Amygdala (tissue), 56 donors: ENCODE measurements at regions not wholly inside any gene's neighbourhood (a gene's known extent, or its start where the extent isn't known, plus 50 kb on each side); places are given as distances from the start of the nearest gene placed in this dataset.
"Not testable (repeated sequence)": the region's sequence is repeated elsewhere in the genome, so short reads cannot be mapped to it uniquely, and the experiment has no call there.

Experiments
- DNase-seq, 56 donors: peaks; one replicate each; lab custom pipeline; 2025; lab: John Stamatoyannopoulos, UW

DNA sequence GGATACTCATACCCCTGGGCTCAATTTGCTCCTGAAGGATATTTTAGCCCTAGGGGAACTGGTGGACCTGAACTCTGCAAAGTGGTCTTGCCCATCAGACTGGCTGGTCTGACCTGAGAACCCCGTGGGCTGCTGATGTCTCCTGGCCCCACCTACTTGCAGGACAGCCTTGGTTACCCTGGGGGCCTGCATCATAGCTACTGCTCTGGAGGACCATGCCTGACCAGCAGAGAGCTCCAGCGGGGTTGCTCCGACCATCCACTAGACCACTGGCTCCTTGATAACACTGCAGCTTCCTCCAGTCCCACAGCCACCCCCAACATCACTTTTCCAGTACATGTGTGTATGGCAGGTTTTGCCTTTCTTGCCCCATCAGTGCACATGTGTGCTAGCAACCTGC, 331.6 kb upstream of the BRINP3 start:
- no peak for DNase-seq

GRCh38 chr1:190812996-190813395, 335.3 kb upstream of the BRINP3 start:
- DNase-seq, result no peak

DNA sequence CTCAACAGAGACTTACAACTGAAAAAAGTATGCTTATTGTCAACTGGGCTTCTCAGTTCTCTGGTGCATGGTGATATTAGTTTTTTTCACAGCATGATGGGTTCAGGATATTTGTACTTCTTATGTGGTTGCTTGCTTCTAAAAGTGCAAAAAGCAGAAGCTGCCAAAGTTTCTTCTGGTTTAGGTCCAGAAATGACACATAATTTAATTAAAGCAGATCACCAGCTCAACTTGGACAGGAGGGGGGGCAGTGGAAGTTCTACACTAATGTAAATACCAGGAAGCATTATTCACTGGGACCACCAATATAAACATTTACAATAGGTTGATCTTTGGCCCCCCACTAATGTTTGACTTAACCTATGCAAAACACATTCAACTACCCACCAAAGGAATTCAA, 354.8 kb upstream of the BRINP3 start:
- no peak for DNase-seq

DNA sequence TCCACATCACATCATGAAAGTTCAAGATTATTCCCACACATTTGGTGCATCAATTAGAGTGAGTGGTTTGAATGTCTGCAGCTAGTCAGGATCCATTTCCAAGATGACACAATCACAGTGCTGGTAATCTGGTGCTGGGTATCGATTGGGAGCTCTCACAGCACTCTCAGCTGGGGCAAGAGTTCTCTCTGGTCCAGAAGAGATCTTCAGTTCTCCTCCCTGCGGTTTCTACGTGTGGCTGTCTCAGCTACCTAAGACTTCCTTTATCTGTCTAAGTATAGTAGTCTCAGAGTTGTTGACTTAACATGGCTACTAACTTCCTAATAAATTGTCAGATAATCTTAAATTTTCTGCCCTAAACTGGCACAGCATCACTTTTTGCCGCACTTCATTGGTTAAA, 358.0 kb upstream of the BRINP3 start:
- DNase-seq, result no peak

DNA sequence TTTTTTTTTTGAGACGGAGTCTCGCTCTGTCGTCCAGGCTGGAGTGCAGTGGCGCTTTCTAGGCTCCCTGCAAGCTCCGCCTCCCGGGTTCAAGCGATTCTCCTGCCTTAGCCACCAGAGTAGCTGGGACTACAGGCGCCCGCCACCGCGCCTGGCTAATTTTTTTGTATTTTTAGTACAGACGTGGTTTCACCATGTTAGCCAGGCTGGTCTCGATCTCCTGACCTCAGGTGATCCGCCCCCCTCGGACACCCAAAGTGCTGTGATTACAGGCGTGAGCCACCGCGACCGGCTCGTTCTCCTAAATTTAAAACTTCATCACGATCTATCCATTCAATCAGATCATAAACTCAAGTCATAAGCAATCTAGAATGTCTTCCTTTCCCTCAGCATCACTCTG, 359.5 kb upstream of the BRINP3 start:
- not testable (repeated sequence) for DNase-seq

DNA sequence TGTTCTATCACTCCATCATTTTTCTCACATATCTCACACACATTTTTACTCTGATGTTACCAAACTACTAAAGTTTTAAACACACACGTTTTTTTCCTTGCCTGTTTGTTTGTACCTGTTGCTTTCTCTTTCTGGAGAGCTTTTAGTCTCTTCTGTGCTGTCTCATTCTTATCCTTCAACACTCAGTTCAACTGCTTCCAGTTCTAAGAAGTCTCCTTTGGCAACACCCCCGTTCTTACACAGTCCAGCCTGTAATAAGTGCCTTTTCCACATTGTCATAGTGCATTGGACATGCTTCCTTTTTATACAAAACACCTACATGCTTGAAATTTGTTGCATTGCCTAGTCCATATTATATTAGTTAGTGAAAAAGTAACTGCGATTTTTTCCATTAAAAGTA, 360.2 kb upstream of the BRINP3 start:
- DNase-seq, result no peak

DNA sequence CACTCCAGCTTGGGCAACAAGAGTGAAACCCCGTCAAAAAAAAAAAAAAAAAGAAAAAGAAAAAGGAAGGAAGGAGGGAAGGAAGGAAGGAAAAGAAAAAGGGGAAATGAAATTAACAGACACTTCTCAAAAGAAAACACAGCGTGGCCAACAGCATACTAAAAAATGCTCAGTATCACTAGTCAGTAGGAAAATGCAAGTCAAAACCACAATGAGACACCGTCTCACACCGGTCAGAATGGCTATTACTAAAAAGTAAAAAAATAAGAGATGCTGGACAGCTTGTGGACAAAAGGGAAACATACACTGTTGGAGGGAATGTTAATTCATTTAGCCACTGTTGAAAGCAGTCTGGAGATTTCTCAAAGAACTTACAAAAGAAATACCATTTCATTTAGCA, 369.5 kb upstream of the BRINP3 start:
- no peak for DNase-seq

DNA sequence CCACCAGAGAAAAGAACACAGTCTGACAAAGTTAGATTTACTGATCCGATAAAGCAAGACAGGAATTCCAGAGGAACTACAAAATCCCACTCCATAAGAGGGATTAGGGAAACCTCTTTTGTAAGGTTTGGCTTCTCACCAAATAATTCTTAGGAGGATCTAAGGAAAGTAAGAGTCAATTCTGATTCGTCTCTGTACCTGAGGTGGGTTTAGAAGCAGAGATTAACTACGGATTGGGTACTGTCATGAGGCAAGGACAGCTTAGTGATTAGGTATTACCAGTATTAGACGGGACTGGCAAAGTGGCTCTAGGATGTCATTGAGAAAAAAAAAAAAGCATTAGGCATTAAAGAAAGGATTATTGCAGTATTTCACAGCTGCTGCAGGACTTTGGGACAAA, 371.7 kb upstream of the BRINP3 start:
- DNase-seq, result no peak

DNA sequence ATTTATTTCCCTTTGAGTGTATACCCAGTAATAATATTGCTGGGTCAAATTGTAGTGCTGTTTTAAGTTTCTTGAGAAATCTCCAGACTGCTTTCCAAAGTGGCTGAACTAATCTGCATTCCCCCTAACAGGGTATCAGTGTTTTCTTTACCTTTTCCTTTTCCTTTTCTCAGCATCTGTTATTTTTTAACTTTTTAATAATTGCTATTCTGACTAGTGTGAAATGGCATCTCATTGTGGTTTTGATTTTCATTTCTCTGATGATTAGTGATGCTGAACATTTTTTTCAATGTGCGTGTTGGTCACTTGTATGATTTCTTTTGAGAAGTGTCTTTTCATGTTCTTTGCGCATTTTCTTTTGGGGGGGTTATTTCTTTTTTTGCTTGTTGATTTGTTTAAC, 374.9 kb upstream of the BRINP3 start:
- no peak for DNase-seq

- DNase-seq, result no peak
Measured at GRCh38 chr1:190858140-190858539, 380.5 kb upstream of the BRINP3 start.

GRCh38 chr1:190864013-190864641, 386.5 kb upstream of the BRINP3 start:
- DNase-seq, result no peak

GRCh38 chr1:190880352-190880751, 402.7 kb upstream of the BRINP3 start:
- no peak for DNase-seq

DNA sequence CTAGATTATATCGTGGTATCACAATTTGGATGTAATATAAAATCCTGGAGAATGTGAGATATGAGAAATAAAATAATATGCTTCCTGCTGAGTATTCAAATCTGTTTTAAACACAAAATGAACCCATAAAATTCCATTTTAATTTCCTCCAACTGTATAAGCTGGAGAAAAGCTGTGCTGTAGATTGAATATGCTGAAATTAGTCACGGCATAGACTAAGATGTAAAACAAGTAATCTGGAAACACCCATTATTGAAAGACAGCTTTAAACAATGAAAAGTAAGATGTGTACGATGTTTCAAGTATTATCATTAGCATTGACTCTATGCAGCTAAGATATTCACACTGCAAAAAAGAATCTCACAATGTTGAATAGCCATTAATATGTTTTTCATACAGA, 403.4 kb upstream of the BRINP3 start:
- DNase-seq, result no peak

- DNase-seq, result no peak
Measured at GRCh38 chr1:190897233-190897632, 419.6 kb upstream of the BRINP3 start.

- no peak for DNase-seq
Measured at GRCh38 chr1:190904091-190904695, 426.5 kb upstream of the BRINP3 start.

GRCh38 chr1:190906206-190906725, 428.6 kb upstream of the BRINP3 start:
- no peak for DNase-seq

GRCh38 chr1:190908246-190908645, 430.6 kb upstream of the BRINP3 start:
- no peak for DNase-seq

DNA sequence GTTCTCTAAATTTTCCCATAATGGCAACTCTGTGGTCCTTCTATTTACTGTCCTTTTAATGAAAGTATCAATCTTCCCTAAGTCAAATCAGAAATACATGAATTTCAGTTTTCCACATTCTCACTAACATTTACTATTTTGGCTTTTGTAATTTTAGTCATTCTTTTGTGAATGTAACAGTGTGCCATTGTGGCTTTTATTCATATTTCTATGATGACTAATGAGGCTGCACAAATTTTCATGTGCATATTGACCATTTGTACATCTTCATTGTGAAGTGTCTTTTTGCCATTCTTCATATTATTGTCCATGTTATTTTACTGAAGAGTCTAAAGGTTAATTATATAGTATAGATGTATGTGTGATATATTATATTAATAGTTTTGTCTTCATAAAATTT, 431.0 kb upstream of the BRINP3 start:
- no peak for DNase-seq

DNA sequence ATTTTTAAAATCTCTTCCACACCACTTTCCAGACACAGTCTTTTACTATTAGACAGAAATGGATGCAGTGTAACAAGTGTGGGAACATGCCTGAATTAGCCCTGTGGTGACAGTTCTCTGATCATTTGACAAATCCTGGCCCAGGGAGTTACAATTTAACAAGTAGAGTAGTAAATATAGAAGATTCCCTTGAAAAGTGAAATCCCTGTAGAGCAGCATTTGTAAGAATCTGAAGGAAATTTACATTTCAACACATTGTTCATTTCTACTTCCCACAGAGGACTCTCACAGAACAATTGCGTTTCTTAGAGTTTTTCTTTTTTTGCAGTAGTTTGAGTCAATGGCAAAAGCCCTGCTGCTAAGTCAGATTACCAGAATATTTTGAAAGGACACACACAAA, 458.3 kb upstream of the BRINP3 start:
- DNase-seq, result no peak

- no peak for DNase-seq
Measured at GRCh38 chr1:190936337-190936736, 458.7 kb upstream of the BRINP3 start.

- DNase-seq, result no peak
Measured at GRCh38 chr1:190940951-190941350, 463.3 kb upstream of the BRINP3 start.

GRCh38 chr1:190942475-190942874, 464.8 kb upstream of the BRINP3 start:
- DNase-seq, result no peak

GRCh38 chr1:190943722-190944121, 466.1 kb upstream of the BRINP3 start:
- not testable (repeated sequence) for DNase-seq
